Colonic mucosa (tissue), 4 donors: ENCODE measurements at regions not wholly inside any gene's neighbourhood (a gene's known extent, or its start where the extent isn't known, plus 50 kb on each side); places are given as distances from the start of the nearest gene placed in this dataset.

Experiments used
- DNase-seq: peaks from one replicate; pipeline ENCODE4 v3.0.0-alpha.2; 2020
- H3K27ac ChIP-seq: fragments of 200-600 bp; one replicate; pipeline ENCODE4 v1.8.0; 2021
- H3K27me3 ChIP-seq: fragments of 200-600 bp; one replicate; pipeline ENCODE4 v1.8.0; 2021
- H3K36me3 ChIP-seq: fragments of 200-600 bp; one replicate; pipeline ENCODE4 v1.8.0; 2021
- H3K4me1 ChIP-seq: fragments of 200-600 bp; one replicate; pipeline ENCODE4 v1.8.0; 2021; ENCODE audit warnings: mild to moderate bottlenecking
- H3K4me3 ChIP-seq: fragments of 200-600 bp; one replicate; pipeline ENCODE4 v1.8.0; 2021
- H3K9ac ChIP-seq, 2 donors: one replicate each; pipeline ENCODE4 v1.7.0; 2013; ENCODE audit warnings: control low read depth in 2 of 2, low read depth in 2 of 2, low read length in 2 of 2
- H3K9me3 ChIP-seq: fragments of 200-600 bp; one replicate; pipeline ENCODE4 v1.8.0; 2021
- intact Hi-C: fragments of 100-400 bp; cut with DNase I; formaldehyde crosslinking; loops from one replicate; pipeline ENCODE4 v1.14.1; 2022
- TF ChIP-seq, protein P1 (sequence below): fragments of 200-600 bp; IDR thresholded peaks from one replicate; pipeline ENCODE4 v1.8.0; 2022; ENCODE audit warnings: antibody characterized with exemption, mild to moderate bottlenecking
- donor health status: healthy.
- donor health status: DM: no; HTN: no; CAD: no.
- donor health status: DM: no; HTN: no; CAD: no.

- TF ChIP-seq, protein P1, sequence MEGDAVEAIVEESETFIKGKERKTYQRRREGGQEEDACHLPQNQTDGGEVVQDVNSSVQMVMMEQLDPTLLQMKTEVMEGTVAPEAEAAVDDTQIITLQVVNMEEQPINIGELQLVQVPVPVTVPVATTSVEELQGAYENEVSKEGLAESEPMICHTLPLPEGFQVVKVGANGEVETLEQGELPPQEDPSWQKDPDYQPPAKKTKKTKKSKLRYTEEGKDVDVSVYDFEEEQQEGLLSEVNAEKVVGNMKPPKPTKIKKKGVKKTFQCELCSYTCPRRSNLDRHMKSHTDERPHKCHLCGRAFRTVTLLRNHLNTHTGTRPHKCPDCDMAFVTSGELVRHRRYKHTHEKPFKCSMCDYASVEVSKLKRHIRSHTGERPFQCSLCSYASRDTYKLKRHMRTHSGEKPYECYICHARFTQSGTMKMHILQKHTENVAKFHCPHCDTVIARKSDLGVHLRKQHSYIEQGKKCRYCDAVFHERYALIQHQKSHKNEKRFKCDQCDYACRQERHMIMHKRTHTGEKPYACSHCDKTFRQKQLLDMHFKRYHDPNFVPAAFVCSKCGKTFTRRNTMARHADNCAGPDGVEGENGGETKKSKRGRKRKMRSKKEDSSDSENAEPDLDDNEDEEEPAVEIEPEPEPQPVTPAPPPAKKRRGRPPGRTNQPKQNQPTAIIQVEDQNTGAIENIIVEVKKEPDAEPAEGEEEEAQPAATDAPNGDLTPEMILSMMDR, result no peak
- Histone ChIP-seq H3K9ac (no peak overlapping the region), H3K4me3 (no peak overlapping the region), H3K27ac (no peak overlapping the region), H3K36me3 (no peaks in the 10 kb centered on the region), H3K4me1 (no peaks in the 10 kb centered on the region), H3K27me3 (no peaks in the 10 kb centered on the region), H3K9me3 (no peaks in the 10 kb centered on the region)
- intact Hi-C loops, result no loop called here
- no peak for DNase-seq
These were observed 1367.0 kb downstream of the OTOL1 start for GRCh38 chr3:162863579-162863978.

DNA sequence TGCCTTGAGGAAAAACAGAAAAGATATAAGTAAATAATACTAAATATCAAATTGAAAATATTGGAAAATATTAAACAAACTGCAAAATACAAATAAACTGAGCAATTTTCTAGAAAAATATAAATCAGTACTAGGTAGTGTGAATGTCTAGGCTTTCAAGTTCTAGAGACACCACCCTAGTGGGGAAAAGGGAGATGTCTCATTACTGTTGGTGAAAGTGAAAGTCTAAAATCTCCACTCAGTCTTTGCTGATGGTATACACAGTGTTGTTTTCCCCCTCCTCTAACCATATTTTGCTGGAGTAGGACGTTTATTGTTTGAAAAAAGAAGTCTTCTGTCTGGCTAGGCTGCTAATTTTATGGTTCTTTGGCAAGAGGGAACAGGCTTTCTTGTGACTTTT, 1368.9 kb downstream of the OTOL1 start:
- TF ChIP-seq, protein P1, result no peak
- DNase-seq, result no peak
- intact Hi-C loops, result no loop called here
- H3K9me3 ChIP-seq, result no peaks in the 10 kb centered on the region
- no peak overlapping the region for H3K9ac ChIP-seq
- no peak overlapping the region for H3K27ac ChIP-seq
- no peaks in the 10 kb centered on the region for H3K36me3 ChIP-seq
- no peaks in the 10 kb centered on the region for H3K27me3 ChIP-seq
- H3K4me3 ChIP-seq, result no peak overlapping the region
- H3K4me1 ChIP-seq, result no peaks in the 10 kb centered on the region

- intact Hi-C loops, result no loop called here
- Histone ChIP-seq H3K4me1 (no peaks in the 10 kb centered on the region), H3K27me3 (no peaks in the 10 kb centered on the region), H3K27ac (no peak overlapping the region), H3K9ac (no peak overlapping the region), H3K4me3 (no peak overlapping the region), H3K36me3 (no peaks in the 10 kb centered on the region), H3K9me3 (no peaks in the 10 kb centered on the region)
- TF ChIP-seq, protein P1, result no peak
- DNase-seq, result no peak
These were observed 1382.5 kb downstream of the OTOL1 start for GRCh38 chr3:162879021-162879562.

- no peaks in the 10 kb centered on the region for H3K4me1 ChIP-seq
- intact Hi-C loops, result no loop called here
- H3K4me3 ChIP-seq, result no peak overlapping the region
- no peaks in the 10 kb centered on the region for H3K27me3 ChIP-seq
- no peaks in the 10 kb centered on the region for H3K9me3 ChIP-seq
- no peak for DNase-seq
- no peaks in the 10 kb centered on the region for H3K36me3 ChIP-seq
- H3K9ac ChIP-seq, result no peak overlapping the region
- TF ChIP-seq, protein P1, result no peak
- H3K27ac ChIP-seq, result no peak overlapping the region
These were observed 1387.8 kb downstream of the OTOL1 start for GRCh38 chr3:162884373-162884772.

- Histone ChIP-seq H3K27ac (no peak overlapping the region), H3K4me3 (no peak overlapping the region), H3K9ac (no peak overlapping the region), H3K4me1 (no peaks in the 10 kb centered on the region), H3K27me3 (no peaks in the 10 kb centered on the region), H3K9me3 (no peaks in the 10 kb centered on the region), H3K36me3 (no peaks in the 10 kb centered on the region)
- no peak for DNase-seq
- intact Hi-C loops, result no loop called here
- TF ChIP-seq, protein P1, result no peak
These were observed 1396.5 kb downstream of the OTOL1 start for GRCh38 chr3:162892921-162893793.
